ENCODE measurements at regions not wholly inside any gene's neighbourhood (a gene's known extent, or its start where the extent isn't known, plus 50 kb on each side); places are given as distances from the start of the nearest gene placed in this dataset.

DNA sequence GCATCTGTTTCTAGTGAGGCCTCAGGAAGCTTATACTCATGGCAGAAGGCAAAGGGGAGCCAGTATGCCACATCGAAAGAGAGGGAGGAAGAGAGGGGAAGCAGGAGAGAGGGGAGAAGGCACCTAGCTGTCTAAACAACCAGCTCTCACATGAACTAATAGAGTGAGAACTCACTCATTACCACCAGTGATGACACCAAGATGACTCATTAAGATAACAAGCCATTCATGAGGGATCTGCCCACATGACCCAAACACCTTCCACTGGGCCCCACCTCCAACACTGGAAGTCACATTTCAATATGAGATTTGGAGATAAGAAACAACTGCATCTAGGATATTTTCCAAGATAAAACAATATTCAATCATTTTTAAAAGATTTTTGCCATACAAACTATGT lies 753.9 kb upstream of the ZEB2 start:
- intact Hi-C loops (cut with micrococcal nuclease): no loop called here
- peak; percentile 27 for DNase-seq (ENCODE audit: low read depth, low spot score)
- BruUV-seq (replicated peaks): no TSS peak
- CTCF ChIA-PET: no interaction called here
- Histone ChIP-seq H3K9me2 (ENCODE audit: insufficient read depth) (no peaks in the 10 kb centered on the region), H3K9me3 (ENCODE audit: control insufficient read depth in 1 of 2, insufficient read depth in 1 of 2, low read depth in 1 of 2, low read length in 2 of 2) (no peaks in the 10 kb centered on the region), H3K4me1 (ENCODE audit: control insufficient read depth in 1 of 2, insufficient read depth in 2 of 2, low read length in 2 of 2) (peaks cover 0 to 6% of the 10 kb centered on the region in 2 experiments; a peak in 2 of 4 replicates), H3K9ac (ENCODE audit: low read length) (no peak overlapping the region), H3K4me3 (replicated peaks in 1 of 2; ENCODE audit: low read depth in 1 of 2, low read length in 2 of 2) (no peak overlapping the region), H3K36me3 (ENCODE audit: control insufficient read depth in 1 of 2, insufficient read depth in 2 of 2, low read length in 2 of 2) (no peaks in the 10 kb centered on the region), H4K20me1 (ENCODE audit: insufficient read depth) (no peaks in the 10 kb centered on the region), H3K4me2 (ENCODE audit: low read length) (peak overlapping the region; percentile 12; the same call in 1 of the 2 replicates), H3K27me3 (ENCODE audit: insufficient read depth, low read length) (no peaks in the 10 kb centered on the region), H3K27ac (ENCODE audit: low read depth, low read length) (no peak overlapping the region), H2AFZ (ENCODE audit: low read depth, low read length, poor library complexity, severe bottlenecking) (no peak overlapping the region), H3K79me2 (ENCODE audit: insufficient read depth, low read length) (no peaks in the 10 kb centered on the region)
- 0 out of 2 replicates have a peak, but pooled peaks have one; percentile 30 for ATAC-seq
- POLR2A ChIA-PET: no interaction called here
- RAD21 ChIA-PET (ENCODE audit: low non-redundant PET in 1 of 2, low total read pairs in 2 of 2, uncharacterized antibody in 2 of 2, unreplicated experiment in 2 of 2): no interaction called here
- TF ChIP-seq YY1 (IDR thresholded peaks at IDR 0.05; ENCODE audit: extremely low read depth, insufficient replicate concordance, low read depth, low read length) (no peak), ZFX (IDR thresholded peaks at IDR 0.05) (no peak), ZNF274 (IDR thresholded peaks at IDR 0.05; ENCODE audit: low read depth, low read length) (no peak), SP1 (IDR thresholded peaks at IDR 0.05; ENCODE audit: low read depth) (no peak), EGR1 (IDR thresholded peaks at IDR 0.05; ENCODE audit: low read depth) (no peak), RAD21 (IDR thresholded peaks at IDR 0.05; ENCODE audit: low read depth) (no peak), JUND (IDR thresholded peaks at IDR 0.05) (peak; percentile 63), POLR2A (IDR thresholded peaks at IDR 0.05; ENCODE audit: borderline replicate concordance, extremely low read depth, insufficient read depth, insufficient read length) (no peak), SRF (IDR thresholded peaks at IDR 0.05; ENCODE audit: low read depth) (no peak), EZH2phosphoT487 (IDR thresholded peaks at IDR 0.05; ENCODE audit: borderline replicate concordance) (no peak), SIN3A (IDR thresholded peaks at IDR 0.05; ENCODE audit: low read depth) (no peak), TCF7L2 (IDR thresholded peaks at IDR 0.05; ENCODE audit: borderline replicate concordance, extremely low read depth, insufficient read depth, insufficient read length) (no peak), CEBPB (IDR thresholded peaks at IDR 0.05; ENCODE audit: low read depth) (no peak), ELF1 (IDR thresholded peaks at IDR 0.05; ENCODE audit: borderline replicate concordance, low read depth) (no peak), CBX3 (IDR thresholded peaks at IDR 0.05; ENCODE audit: low read depth) (0 out of 2 replicates have a peak, but pooled peaks have one; percentile 61), POLR2AphosphoS5 (IDR thresholded peaks at IDR 0.05; ENCODE audit: low read depth, low read length) (no peak), FOSL1 (IDR thresholded peaks at IDR 0.05; ENCODE audit: low read depth) (peak; percentile 81)
- TF ChIP-seq, protein P1, sequence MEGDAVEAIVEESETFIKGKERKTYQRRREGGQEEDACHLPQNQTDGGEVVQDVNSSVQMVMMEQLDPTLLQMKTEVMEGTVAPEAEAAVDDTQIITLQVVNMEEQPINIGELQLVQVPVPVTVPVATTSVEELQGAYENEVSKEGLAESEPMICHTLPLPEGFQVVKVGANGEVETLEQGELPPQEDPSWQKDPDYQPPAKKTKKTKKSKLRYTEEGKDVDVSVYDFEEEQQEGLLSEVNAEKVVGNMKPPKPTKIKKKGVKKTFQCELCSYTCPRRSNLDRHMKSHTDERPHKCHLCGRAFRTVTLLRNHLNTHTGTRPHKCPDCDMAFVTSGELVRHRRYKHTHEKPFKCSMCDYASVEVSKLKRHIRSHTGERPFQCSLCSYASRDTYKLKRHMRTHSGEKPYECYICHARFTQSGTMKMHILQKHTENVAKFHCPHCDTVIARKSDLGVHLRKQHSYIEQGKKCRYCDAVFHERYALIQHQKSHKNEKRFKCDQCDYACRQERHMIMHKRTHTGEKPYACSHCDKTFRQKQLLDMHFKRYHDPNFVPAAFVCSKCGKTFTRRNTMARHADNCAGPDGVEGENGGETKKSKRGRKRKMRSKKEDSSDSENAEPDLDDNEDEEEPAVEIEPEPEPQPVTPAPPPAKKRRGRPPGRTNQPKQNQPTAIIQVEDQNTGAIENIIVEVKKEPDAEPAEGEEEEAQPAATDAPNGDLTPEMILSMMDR (IDR thresholded peaks at IDR 0.05 in 2 of 3, conservative IDR thresholded peaks at IDR 0.05 in 1 of 3; ENCODE audit: borderline replicate concordance in 1 of 3, insufficient read depth in 1 of 3, low read depth in 2 of 3, low read length in 2 of 3): no peak
- TF ChIP-seq, protein P2, sequence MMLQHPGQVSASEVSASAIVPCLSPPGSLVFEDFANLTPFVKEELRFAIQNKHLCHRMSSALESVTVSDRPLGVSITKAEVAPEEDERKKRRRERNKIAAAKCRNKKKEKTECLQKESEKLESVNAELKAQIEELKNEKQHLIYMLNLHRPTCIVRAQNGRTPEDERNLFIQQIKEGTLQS (IDR thresholded peaks at IDR 0.05): 0 out of 2 replicates have a peak, but pooled peaks have one; percentile 22
- TF ChIP-seq, protein P3, sequence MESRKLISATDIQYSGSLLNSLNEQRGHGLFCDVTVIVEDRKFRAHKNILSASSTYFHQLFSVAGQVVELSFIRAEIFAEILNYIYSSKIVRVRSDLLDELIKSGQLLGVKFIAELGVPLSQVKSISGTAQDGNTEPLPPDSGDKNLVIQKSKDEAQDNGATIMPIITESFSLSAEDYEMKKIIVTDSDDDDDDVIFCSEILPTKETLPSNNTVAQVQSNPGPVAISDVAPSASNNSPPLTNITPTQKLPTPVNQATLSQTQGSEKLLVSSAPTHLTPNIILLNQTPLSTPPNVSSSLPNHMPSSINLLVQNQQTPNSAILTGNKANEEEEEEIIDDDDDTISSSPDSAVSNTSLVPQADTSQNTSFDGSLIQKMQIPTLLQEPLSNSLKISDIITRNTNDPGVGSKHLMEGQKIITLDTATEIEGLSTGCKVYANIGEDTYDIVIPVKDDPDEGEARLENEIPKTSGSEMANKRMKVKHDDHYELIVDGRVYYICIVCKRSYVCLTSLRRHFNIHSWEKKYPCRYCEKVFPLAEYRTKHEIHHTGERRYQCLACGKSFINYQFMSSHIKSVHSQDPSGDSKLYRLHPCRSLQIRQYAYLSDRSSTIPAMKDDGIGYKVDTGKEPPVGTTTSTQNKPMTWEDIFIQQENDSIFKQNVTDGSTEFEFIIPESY (IDR thresholded peaks at IDR 0.05; ENCODE audit: extremely low read depth, insufficient replicate concordance, low read length): no peak
- TF ChIP-seq, protein P4, sequence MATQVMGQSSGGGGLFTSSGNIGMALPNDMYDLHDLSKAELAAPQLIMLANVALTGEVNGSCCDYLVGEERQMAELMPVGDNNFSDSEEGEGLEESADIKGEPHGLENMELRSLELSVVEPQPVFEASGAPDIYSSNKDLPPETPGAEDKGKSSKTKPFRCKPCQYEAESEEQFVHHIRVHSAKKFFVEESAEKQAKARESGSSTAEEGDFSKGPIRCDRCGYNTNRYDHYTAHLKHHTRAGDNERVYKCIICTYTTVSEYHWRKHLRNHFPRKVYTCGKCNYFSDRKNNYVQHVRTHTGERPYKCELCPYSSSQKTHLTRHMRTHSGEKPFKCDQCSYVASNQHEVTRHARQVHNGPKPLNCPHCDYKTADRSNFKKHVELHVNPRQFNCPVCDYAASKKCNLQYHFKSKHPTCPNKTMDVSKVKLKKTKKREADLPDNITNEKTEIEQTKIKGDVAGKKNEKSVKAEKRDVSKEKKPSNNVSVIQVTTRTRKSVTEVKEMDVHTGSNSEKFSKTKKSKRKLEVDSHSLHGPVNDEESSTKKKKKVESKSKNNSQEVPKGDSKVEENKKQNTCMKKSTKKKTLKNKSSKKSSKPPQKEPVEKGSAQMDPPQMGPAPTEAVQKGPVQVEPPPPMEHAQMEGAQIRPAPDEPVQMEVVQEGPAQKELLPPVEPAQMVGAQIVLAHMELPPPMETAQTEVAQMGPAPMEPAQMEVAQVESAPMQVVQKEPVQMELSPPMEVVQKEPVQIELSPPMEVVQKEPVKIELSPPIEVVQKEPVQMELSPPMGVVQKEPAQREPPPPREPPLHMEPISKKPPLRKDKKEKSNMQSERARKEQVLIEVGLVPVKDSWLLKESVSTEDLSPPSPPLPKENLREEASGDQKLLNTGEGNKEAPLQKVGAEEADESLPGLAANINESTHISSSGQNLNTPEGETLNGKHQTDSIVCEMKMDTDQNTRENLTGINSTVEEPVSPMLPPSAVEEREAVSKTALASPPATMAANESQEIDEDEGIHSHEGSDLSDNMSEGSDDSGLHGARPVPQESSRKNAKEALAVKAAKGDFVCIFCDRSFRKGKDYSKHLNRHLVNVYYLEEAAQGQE (IDR thresholded peaks at IDR 0.05; ENCODE audit: low read depth): no peak
- TF ChIP-seq, protein P5, sequence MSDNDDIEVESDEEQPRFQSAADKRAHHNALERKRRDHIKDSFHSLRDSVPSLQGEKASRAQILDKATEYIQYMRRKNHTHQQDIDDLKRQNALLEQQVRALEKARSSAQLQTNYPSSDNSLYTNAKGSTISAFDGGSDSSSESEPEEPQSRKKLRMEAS (IDR thresholded peaks at IDR 0.05): no peak
